ENCODE measurements at regions not wholly inside any gene's neighbourhood (a gene's known extent, or its start where the extent isn't known, plus 50 kb on each side); places are given as distances from the start of the nearest gene placed in this dataset.

- DNase-seq (ENCODE audit: low read depth in 3 of 3) = no peak
Observed at GRCh38 chr20:39913274-39913673, 775.8 kb downstream of the MAFB start.

- no peak for DNase-seq (ENCODE audit: low read depth in 3 of 3)
Observed at GRCh38 chr20:39911497-39911896, 777.5 kb downstream of the MAFB start.

GRCh38 chr20:39910536-39910935 lies 778.5 kb downstream of the MAFB start:
- DNase-seq (ENCODE audit: low read depth in 3 of 3) = no peak

DNA sequence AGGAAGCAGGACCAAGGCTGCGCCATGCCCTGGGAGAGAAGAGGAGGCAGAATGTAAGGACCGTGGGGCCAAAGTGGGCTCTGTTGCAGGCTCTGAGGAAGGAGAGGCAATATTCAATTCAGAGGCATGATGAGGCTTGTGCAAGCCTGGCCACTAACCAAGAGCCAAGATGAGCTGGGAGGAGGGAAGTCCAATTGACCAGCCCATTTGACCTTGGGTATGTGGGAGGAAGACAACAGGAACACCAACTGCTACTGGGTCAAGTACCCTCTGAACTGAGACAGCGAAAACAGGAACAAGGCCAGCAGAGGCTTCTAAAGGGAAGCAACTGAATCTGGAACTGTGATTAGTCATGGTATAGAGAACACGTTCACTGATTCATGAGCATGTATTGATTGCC lies 779.6 kb downstream of the MAFB start:
- DNase-seq (ENCODE audit: low read depth in 3 of 3) = no peak

DNA sequence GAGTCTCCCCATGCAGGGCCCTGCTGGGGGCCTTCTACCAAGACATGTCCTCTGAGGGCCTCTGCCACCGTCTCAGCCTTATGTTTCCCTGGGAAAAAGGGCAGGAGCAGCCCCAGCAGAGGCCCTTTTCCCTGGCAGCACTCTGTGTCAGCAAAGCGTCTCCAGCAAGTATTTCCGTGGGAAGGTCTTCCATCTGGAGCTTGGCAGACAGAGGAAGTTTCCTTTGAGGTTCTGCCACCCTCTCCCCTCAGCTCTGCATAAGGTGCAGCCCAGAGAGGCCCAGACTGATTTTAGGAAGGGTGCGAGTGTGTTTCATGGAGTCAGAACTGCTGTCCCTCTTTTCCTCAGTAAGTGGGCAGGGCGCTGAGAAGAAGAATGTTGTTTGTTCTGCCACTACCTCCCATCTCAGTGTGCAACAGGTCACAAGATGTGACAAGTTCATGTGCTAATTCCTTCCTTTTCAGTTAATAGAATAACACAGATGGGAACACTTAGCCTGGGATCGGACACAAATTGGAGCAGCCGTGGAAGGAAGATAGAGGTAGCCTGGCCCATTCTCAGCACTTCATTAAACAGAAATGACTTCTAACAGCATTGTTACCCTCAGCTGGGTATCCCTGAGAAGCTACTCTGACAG lies 784.4 kb downstream of the MAFB start:
- no peak for DNase-seq (ENCODE audit: low read depth in 3 of 3)

DNA sequence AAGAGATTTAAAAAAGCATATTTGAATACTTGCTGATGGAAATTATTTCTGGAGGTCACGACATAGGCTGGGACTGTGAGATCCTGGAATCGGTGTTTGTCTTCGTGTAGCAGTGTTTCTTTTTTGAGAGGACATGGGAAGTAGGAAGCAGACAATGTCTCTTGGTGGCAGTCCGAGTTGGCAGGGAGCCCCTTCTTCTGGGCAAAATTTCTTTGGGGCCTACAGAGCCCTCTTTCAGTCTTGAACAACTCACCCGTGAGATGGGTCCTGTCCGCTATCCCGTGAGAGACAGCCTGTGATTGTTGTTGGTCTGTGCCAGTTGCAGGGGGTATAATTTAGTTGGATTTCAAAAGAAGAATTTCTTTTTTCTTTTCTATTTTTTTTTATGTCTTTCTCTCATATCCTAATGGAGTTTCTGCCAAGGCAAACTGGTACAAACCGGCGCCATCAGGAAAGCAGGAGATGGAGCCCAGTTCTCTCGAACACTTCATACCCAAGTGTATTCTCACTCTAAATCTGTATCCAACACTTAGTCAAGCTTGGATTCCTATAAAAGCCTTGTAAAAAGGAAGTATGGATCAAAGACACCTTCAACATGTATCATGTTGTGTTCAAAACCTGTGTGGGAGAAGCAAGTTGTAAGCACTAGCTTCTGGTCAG lies 785.1 kb downstream of the MAFB start:
- DNase-seq (ENCODE audit: low read depth in 3 of 3) = no peak

DNA sequence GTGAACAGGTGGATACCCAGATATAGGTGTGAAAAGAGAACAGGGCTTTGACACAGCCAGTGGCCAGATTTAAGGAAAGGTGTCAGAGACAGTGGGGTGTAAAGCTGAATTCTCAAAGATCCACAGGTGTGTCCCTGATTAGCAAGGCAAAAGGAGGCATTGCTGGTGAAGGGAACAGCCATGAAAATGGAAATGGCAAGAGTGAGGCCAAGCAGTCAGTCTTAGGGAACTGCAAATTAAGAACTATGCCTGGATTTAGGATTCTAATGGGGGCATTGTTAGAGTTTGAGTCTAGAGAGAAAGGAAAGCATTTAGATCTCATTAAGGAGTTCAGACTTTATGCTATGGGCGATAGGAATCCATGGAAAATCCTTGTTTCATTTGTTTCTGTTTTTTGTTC lies 789.2 kb downstream of the MAFB start:
- DNase-seq (ENCODE audit: low read depth in 3 of 3) = no peak

DNA sequence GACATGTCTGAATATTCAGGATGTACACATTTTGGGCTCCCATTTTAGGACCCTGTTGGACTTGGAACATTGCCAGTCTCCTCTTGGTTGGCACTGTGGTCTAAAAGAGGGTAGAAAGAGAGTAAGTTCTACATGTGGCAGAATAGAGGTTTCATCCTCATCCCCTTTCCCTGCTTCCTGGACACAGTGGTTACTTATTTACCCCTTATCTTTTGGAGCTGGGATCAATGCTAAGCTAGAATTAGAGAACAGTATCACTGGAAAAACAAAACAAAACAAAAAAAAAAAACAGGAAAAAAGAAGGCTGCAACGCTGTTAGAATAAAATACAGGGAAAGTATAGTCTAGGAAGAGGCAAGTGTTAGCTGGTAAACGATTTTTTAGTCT lies 790.6 kb downstream of the MAFB start:
- no peak for DNase-seq (ENCODE audit: low read depth in 3 of 3)

DNA sequence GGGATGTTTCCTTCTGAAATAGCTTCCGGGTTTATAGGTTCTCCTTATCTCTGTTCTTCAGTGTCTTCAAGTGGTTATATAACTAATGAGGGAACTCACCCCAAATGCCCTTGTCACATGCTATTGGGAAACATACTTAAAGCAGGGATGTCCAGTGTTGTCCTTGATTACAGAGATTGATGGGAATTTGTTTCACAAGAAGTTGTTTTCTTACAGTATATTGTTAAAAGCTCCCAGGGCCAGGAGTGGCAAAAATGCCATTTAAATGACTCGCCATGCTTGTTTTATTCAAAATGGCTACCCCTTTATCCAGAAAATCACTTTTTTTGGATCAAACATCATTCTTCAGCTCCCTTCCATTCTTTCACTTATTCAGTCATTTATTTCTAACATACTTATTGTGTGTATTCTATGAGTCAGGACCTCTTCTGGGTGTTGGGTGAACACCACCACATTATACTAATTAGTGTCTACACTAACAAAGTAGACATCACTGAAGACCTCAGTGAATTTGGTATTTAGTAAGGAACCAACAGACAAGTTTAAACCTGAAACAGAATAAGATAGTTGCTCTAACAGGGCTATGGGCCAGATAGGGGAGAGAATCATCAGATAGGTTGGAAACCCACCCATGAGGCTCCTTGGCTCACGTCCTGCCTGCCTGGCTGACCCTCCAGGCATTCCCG lies 791.1 kb downstream of the MAFB start:
- no peak for DNase-seq (ENCODE audit: low read depth in 3 of 3)

DNA sequence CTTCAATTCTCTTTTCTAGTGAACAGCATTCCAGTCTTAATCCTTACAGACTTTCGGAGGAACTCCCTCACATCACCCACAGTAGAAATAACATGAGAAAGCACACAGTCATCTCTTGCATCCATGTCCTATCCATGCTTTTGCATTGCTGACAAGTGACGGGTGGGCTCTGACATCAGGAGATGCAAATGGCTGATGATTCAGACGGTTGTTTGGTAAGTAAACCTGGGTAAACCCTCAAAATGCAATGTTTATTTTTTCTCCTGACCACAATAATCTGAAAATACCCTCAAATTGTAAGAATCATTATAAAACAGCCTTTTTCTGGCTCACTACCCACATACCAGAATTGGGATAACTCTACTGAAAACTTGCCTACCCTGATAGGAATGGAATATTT lies 792.0 kb downstream of the MAFB start:
- DNase-seq (ENCODE audit: low read depth in 3 of 3) = no peak

DNA sequence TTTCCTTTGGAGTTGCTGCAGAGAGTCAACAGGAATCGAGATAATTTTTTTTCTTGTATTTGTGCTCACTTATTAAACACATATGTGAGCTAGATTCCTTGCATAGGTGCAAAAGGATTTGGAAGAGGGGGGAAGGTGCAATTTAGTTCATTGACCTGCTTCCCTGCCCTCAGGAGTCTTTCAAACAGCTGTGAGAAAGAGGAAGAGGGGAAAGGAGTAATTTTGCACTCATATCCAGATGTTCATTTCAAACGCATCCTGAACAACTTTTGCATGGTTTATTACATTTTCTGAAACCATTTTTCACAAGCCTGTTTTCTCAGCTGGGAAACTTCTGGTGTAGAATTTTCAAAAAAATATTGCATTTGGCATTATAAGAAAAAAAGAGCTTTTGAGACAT lies 795.0 kb downstream of the MAFB start:
- DNase-seq (ENCODE audit: low read depth in 3 of 3) = no peak

GRCh38 chr20:39893003-39893685 lies 795.9 kb downstream of the MAFB start:
- DNase-seq (ENCODE audit: low read depth in 3 of 3) = no peak

- DNase-seq (ENCODE audit: low read depth in 3 of 3) = no peak
Observed at GRCh38 chr20:39890697-39891096, 798.3 kb downstream of the MAFB start.

GRCh38 chr20:39888310-39888709 lies 800.7 kb downstream of the MAFB start:
- DNase-seq (ENCODE audit: low read depth in 3 of 3) = no peak

- no peak for DNase-seq (ENCODE audit: low read depth in 3 of 3)
Observed at GRCh38 chr20:39886650-39887190, 802.3 kb downstream of the MAFB start.

DNA sequence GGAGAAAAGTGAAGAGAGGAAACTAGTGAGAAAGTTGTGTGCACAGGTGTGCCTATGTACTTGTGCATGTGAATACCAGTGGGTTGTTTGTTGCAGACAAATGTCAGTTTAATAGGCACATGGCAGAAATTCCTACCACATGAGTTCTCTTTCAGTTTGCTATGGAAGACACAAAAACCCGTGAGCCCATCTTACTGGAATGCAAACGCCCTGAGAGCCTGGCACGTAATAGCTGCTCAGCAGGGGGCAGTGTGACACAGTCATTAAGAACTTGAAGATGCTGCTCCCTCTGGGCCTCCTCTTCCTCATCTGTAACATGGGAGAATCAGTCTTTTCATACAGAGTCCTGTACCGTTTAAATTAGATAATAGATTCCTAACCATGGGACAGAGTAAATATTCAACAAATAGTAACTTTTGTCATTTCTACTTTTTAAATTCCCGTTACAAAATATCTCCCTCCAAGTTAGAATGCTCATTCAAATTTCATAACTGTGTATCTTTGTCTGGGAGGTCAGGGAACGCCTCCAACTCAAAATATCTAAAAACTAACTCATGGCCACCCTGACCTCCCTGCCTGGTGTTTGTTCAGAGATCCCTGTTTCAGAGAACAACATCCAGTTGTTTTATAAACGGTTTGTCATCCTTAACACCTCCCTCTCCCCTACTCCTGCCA lies 802.9 kb downstream of the MAFB start:
- peak in 1 of 3 donors; percentile 3 for DNase-seq (ENCODE audit: low read depth in 3 of 3)

GRCh38 chr20:39882806-39883205 lies 806.2 kb downstream of the MAFB start:
- no peak for DNase-seq (ENCODE audit: low read depth in 3 of 3)

- no peak for DNase-seq (ENCODE audit: low read depth in 3 of 3)
Observed at GRCh38 chr20:39880890-39881289, 808.1 kb downstream of the MAFB start.

- no peak for DNase-seq (ENCODE audit: low read depth in 3 of 3)
Observed at GRCh38 chr20:39879296-39879695, 809.7 kb downstream of the MAFB start.

GRCh38 chr20:39878809-39879208 lies 810.2 kb downstream of the MAFB start:
- no peak for DNase-seq (ENCODE audit: low read depth in 3 of 3)

DNA sequence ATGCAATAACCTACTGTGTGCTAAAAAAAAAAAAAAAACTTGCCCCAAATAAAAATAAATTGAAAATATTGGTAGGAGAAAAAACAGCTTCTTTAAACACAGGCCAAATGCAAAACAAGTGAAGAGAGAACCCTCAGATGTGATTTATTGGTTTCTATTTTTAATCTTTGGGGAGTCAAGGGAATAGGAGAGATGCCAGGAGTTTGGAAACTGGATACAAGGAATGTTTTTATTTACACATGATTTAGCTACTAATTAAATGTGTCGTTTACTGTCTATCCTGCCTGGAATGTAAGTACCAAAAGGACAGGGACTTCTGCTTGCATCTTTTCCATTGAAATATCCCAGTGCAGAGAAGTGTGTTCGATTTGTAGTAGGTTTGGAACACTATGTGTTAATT lies 810.7 kb downstream of the MAFB start:
- no peak for DNase-seq (ENCODE audit: low read depth in 3 of 3)

GRCh38 chr20:39877788-39878187 lies 811.2 kb downstream of the MAFB start:
- no peak for DNase-seq (ENCODE audit: low read depth in 3 of 3)
